Transverse colon (tissue), 4 donors: ENCODE measurements at regions not wholly inside any gene's neighbourhood (a gene's known extent, or its start where the extent isn't known, plus 50 kb on each side); places are given as distances from the start of the nearest gene placed in this dataset.

Experiments used
- DNase-seq: peaks from one replicate; pipeline ENCODE4 v3.0.0-alpha.2; 2019
- H3K27ac ChIP-seq, 4 donors: fragments of 200-600 bp; sonication (generic); 2 replicates each; pipeline ENCODE4 v1.5.1; 2016 to 2018; ENCODE audit warnings: inconsistent platforms in 4 of 4
- H3K27me3 ChIP-seq: fragments of 200-600 bp; sonication (generic); 2 replicates; pipeline ENCODE4 v1.5.1; 2017; ENCODE audit warnings: inconsistent platforms
- H3K36me3 ChIP-seq, 4 donors: fragments of 200-600 bp; sonication (generic); 2 replicates each; pipeline ENCODE4 v1.5.1; 2017 to 2019; ENCODE audit warnings: inconsistent platforms in 4 of 4
- H3K4me1 ChIP-seq, 4 donors: fragments of 200-600 bp; sonication (generic); 2 replicates each; pipeline ENCODE4 v1.5.1; 2017 to 2020; ENCODE audit warnings: inconsistent platforms in 4 of 4
- H3K4me3 ChIP-seq, 4 donors: fragments of 200-600 bp; sonication (generic); 1 replicate in 1 of 4; 2 replicates in 3 of 4; pipeline versions ENCODE4 v1.5.1 to v1.6.1; 2017 to 2019; ENCODE audit warnings: inconsistent platforms in 4 of 4
- H3K9me3 ChIP-seq, 2 donors: fragments of 200-600 bp; sonication (generic); 2 replicates each; pipeline ENCODE4 v1.5.1; 2017 to 2019; ENCODE audit warnings: inconsistent platforms in 2 of 2
- EP300 ChIP-seq: sonication (generic); formaldehyde crosslinking; IDR thresholded peaks from one replicate; pipeline ENCODE4 v1.6.1; 2017; ENCODE audit warnings: antibody characterized with exemption, low read depth
- POLR2A ChIP-seq: fragments of 450-650 bp; IDR thresholded peaks from one replicate; pipeline ENCODE4 v1.6.1; 2016; ENCODE audit warnings: antibody characterized with exemption, mild to moderate bottlenecking, moderate library complexity
- POLR2AphosphoS5 ChIP-seq, 3 donors: sonication (generic); formaldehyde crosslinking; IDR thresholded peaks; one replicate each; pipeline ENCODE4 v1.6.1; 2016; ENCODE audit warnings: antibody characterized with exemption in 3 of 3
- WGBS, 2 donors: methylation state at CpG; one replicate each; pipeline ENCODE4 v1.1.5; 2018; ENCODE audit warnings: low coverage in 1 of 2; 5-methylcytosine and 5-hydroxymethylcytosine counted together
- in situ Hi-C, 4 donors: fragments of 200-750 bp; cut with MboI; loops; one replicate each; pipeline versions ENCODE4 v1.15.0 to v1.15.1; 2017; ENCODE audit warnings: low sequenced_read_pairs in 3 of 4, low pct_ligation_motif_present in 1 of 4, low pct_unique_long_range_greater_than_20kb in 1 of 4
- intact Hi-C: fragments of 100-400 bp; cut with DNase I; formaldehyde crosslinking; loops from one replicate; pipeline ENCODE4 v1.15.1; 2023; ENCODE audit warnings: low total_unique reads
- TF ChIP-seq, protein P1 (sequence below), 5 experiments: fragments of 200-600 bp in 3 of 5; fragments of 450-650 bp in 2 of 5; sonication (generic) in 3 of 5; IDR thresholded peaks; 1 replicate in 2 of 5; 2 replicates in 3 of 5; pipeline ENCODE4 v1.5.1; 2016 to 2017; ENCODE audit warnings: antibody characterized with exemption in 5 of 5, inconsistent platforms in 3 of 5, mild to moderate bottlenecking in 2 of 5, moderate library complexity in 1 of 5

DNA sequence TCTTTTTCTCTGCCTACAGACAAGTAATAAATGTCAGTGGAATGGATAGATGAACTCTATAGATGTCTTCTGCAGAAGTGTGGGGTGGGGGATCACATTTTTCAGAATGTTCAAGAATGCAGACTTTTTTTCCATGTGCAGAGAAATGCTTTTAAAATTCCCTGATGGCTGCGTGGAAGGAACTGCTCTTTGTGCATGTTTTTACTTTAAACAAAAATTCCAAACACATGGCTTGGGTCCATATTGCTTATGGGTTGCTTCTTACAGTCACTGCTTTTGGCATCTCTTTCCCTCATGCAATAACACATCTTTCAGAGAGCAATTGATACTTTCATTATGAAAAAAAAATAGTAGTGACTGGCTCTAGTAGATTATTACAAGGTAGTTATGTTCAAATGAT, 1053.6 kb downstream of the NLGN4Y start:
- Histone ChIP-seq H3K27ac (no peak overlapping the region), H3K9me3 (no peaks in the 10 kb centered on the region), H3K4me1 (no peaks in the 10 kb centered on the region), H3K4me3 (no peak overlapping the region), H3K27me3 (no peaks in the 10 kb centered on the region), H3K36me3 (no peaks in the 10 kb centered on the region)
- TF ChIP-seq EP300: no peak
- TF ChIP-seq, protein P1, sequence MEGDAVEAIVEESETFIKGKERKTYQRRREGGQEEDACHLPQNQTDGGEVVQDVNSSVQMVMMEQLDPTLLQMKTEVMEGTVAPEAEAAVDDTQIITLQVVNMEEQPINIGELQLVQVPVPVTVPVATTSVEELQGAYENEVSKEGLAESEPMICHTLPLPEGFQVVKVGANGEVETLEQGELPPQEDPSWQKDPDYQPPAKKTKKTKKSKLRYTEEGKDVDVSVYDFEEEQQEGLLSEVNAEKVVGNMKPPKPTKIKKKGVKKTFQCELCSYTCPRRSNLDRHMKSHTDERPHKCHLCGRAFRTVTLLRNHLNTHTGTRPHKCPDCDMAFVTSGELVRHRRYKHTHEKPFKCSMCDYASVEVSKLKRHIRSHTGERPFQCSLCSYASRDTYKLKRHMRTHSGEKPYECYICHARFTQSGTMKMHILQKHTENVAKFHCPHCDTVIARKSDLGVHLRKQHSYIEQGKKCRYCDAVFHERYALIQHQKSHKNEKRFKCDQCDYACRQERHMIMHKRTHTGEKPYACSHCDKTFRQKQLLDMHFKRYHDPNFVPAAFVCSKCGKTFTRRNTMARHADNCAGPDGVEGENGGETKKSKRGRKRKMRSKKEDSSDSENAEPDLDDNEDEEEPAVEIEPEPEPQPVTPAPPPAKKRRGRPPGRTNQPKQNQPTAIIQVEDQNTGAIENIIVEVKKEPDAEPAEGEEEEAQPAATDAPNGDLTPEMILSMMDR (IDR thresholded peaks at IDR 0.05): no peak
- no peak for TF ChIP-seq POLR2A
- TF ChIP-seq POLR2AphosphoS5 (IDR thresholded peaks at IDR 0.05): no peak
- no CpG with 5 or more reads among the region's 1 CpG for WGBS, 2 donors
- in situ Hi-C loops: no loop called here
- intact Hi-C loops: no loop called here
- DNase-seq: no peak

DNA sequence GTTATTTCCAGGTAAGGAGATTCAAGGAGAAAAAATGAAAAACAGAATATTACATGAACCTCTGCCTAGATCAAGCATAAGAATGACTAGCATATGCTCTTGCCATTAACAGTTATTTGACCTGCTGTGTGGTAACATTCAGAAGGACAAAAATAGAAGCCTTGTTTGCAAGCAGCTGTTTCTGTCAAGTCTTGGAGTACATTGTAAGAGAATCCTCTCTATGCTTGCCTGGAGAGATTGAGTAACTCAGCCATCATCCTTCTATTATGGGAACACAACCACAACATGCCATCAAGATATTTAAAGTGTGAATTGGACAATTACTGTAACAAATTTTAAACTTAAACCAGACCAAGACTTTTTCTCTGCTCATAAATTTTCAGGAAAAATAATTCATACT, 1054.4 kb downstream of the NLGN4Y start:
- in situ Hi-C loops: no loop called here
- H3K36me3 ChIP-seq: no peaks in the 10 kb centered on the region
- no peaks in the 10 kb centered on the region for H3K4me1 ChIP-seq
- TF ChIP-seq POLR2A: no peak
- TF ChIP-seq POLR2AphosphoS5 (IDR thresholded peaks at IDR 0.05): no peak
- TF ChIP-seq, protein P1 (IDR thresholded peaks at IDR 0.05): no peak
- TF ChIP-seq EP300: no peak
- H3K27me3 ChIP-seq: no peaks in the 10 kb centered on the region
- intact Hi-C loops: no loop called here
- H3K27ac ChIP-seq: no peak overlapping the region
- no peaks in the 10 kb centered on the region for H3K9me3 ChIP-seq
- DNase-seq: no peak
- no peak overlapping the region for H3K4me3 ChIP-seq

DNA sequence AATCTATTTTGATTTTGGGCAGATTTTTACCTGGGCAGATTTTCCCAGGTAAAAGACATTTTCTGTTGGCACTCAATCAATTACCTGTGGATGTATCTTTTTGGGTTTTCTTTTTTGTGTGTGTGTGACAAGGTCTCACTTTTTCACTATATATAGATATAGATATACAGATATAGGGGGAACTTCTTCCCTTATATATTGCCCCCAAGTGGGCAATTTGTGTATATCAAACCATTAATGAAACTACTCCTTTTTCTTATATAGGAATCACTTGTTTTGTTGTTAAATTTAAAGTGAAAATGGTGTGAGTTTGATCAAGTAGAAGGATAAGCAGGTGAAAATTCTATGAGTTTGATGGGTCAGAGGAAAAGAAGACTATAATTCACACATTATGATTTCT, 1054.9 kb downstream of the NLGN4Y start:
- no peaks in the 10 kb centered on the region for H3K4me1 ChIP-seq
- H3K9me3 ChIP-seq: no peaks in the 10 kb centered on the region
- no peak overlapping the region for H3K4me3 ChIP-seq
- TF ChIP-seq POLR2AphosphoS5 (IDR thresholded peaks at IDR 0.05) (no peak), POLR2A (no peak), EP300 (no peak)
- TF ChIP-seq, protein P1 (IDR thresholded peaks at IDR 0.05): no peak
- intact Hi-C loops: no loop called here
- H3K27me3 ChIP-seq: no peaks in the 10 kb centered on the region
- no peak overlapping the region for H3K27ac ChIP-seq
- no peaks in the 10 kb centered on the region for H3K36me3 ChIP-seq
- in situ Hi-C loops: no loop called here
- no peak for DNase-seq

DNA sequence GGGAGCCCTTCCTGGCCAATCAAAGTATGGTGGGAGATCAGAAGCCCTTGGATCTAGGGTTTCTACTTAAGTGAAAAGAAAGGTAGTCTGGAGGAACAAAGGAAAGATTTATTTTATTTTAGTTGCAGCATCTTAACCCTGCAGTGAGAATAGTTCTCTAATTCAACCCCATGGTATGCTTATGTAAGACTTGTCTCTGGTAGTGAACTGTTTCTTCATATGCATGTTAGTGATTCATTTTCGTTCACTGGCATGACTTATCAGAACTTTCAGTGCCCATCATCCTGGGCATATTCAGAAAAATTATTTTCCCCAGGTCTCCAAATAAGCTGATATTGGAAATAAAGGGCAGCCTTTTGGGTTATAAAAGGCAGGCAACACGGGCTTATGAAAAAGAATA, 1058.8 kb downstream of the NLGN4Y start:
- TF ChIP-seq POLR2AphosphoS5 (IDR thresholded peaks at IDR 0.05): no peak
- no peak for TF ChIP-seq EP300
- TF ChIP-seq POLR2A: no peak
- TF ChIP-seq, protein P1 (IDR thresholded peaks at IDR 0.05): no peak
- DNase-seq: no peak
- Histone ChIP-seq H3K27me3 (no peaks in the 10 kb centered on the region), H3K36me3 (no peaks in the 10 kb centered on the region), H3K27ac (no peak overlapping the region), H3K4me3 (no peak overlapping the region), H3K4me1 (no peaks in the 10 kb centered on the region), H3K9me3 (no peaks in the 10 kb centered on the region)
- no CpG with 5 or more reads among the region's 2 CpGs for WGBS, 2 donors
- in situ Hi-C loops: no loop called here
- intact Hi-C loops: no loop called here
